Aorta (tissue), 5 donors: ENCODE measurements at regions not wholly inside any gene's neighbourhood (a gene's known extent, or its start where the extent isn't known, plus 50 kb on each side); places are given as distances from the start of the nearest gene placed in this dataset.

Experiments
- ATAC-seq: fragments of 200-7000 bp; cut with Tn5 transposase; one replicate; pipeline ENCODE4 v1.9.1; 2022; ENCODE audit warnings: moderate library complexity; ENCODE audit not compliant: low FRiP score
- DNase-seq, 2 donors: peaks; one replicate each; pipeline ENCODE4 v3.0.0-alpha.2; 2020
- H3K27ac ChIP-seq, 2 donors: one replicate each; pipeline ENCODE4 v1.5.1; 2013; ENCODE audit warnings: low read length in 2 of 2, mild to moderate bottlenecking in 2 of 2, moderate library complexity in 2 of 2, control low read depth in 1 of 2, inconsistent platforms in 1 of 2, low read depth in 1 of 2
- H3K27me3 ChIP-seq, 2 donors: one replicate each; pipeline ENCODE4 v1.6.1; 2013; ENCODE audit warnings: control low read depth in 1 of 2, low read length in 1 of 2, mild to moderate bottlenecking in 1 of 2, moderate library complexity in 1 of 2; ENCODE audit not compliant: insufficient read depth in 2 of 2, control insufficient read depth in 1 of 2
- H3K36me3 ChIP-seq, 2 donors: one replicate each; pipeline ENCODE4 v1.6.1; 2013; ENCODE audit warnings: control low read depth in 1 of 2, low read length in 1 of 2, mild to moderate bottlenecking in 1 of 2; ENCODE audit not compliant: insufficient read depth in 2 of 2, control insufficient read depth in 1 of 2
- H3K4me1 ChIP-seq, 2 donors: one replicate each; pipeline ENCODE4 v1.6.1; 2013; ENCODE audit warnings: low read length in 2 of 2, control low read depth in 1 of 2, mild to moderate bottlenecking in 1 of 2, moderate library complexity in 1 of 2; ENCODE audit not compliant: insufficient read depth in 2 of 2, control insufficient read depth in 1 of 2
- H3K4me3 ChIP-seq, 2 donors: one replicate each; pipeline ENCODE4 v1.5.1; 2013; ENCODE audit warnings: low read length in 2 of 2, control low read depth in 1 of 2, mild to moderate bottlenecking in 1 of 2
- H3K9me3 ChIP-seq: one replicate; pipeline ENCODE4 v1.6.1; 2013; ENCODE audit warnings: mild to moderate bottlenecking, low read length; ENCODE audit not compliant: control insufficient read depth
- WGBS, 2 donors: extraction: QIAGEN DNeasy Blood & Tissue Kit; methylation state at CpG; one replicate each; pipeline ENCODE4 v1.1.7; 2013; 5-methylcytosine and 5-hydroxymethylcytosine counted together
- intact Hi-C, 2 donors: fragments of 100-400 bp; cut with DNase I; formaldehyde crosslinking; loops; one replicate each; pipeline versions ENCODE4 v1.14.2 to v1.15.0; 2022
- donor health status: healthy with polysubstance abuse.
- donor health status: Bipolar disorder and iron deficiency.
- donor health status: DM: no; HTN: no; CAD: no.
- donor health status: DM: no; HTN: no; CAD: no.
- donor health status: DM: yes; HTN: yes; CAD: no.

GRCh38 chr21:35319684-35320283 lies 270.7 kb upstream of the RUNX1 start:
- no peak for DNase-seq
- intact Hi-C loops: no loop called here
- Histone ChIP-seq H3K4me1 (peaks cover 2 to 4% of the 10 kb centered on the region in 2 donors), H3K36me3 (no peaks in the 10 kb centered on the region), H3K4me3 (no peak overlapping the region), H3K27me3 (no peaks in the 10 kb centered on the region), H3K9me3 (no peaks in the 10 kb centered on the region), H3K27ac (no peak overlapping the region)
- ATAC-seq: no peak
- WGBS, 2 donors: 84 to 90% methylated on average over 11 of the region's 11 CpGs

DNA sequence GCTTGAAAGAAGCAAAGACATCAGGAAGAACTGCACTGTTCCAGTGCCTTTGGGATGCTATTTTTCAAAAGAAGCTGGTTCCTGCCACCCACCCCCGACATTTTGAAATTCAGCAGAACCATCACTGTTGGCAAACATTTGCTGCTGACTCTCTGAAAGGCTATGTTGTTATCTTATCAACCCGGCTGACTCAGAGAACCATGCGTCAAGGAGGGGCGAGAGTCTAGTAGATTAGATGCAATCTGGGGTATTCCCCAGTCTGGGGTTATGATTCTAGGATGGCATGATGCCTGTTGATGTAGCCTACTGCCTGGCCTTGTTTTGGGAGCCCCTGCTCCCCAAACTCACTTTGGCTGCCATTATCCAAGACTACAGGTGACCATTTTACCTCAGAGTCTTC lies 267.8 kb upstream of the RUNX1 start:
- 26 to 27% methylated on average over 4 of the region's 4 CpGs for WGBS, 2 donors
- intact Hi-C loops: no loop called here
- Histone ChIP-seq H3K4me3 (no peak overlapping the region), H3K27ac (no peak overlapping the region), H3K9me3 (no peaks in the 10 kb centered on the region), H3K4me1 (no peaks in the 10 kb centered on the region), H3K27me3 (no peaks in the 10 kb centered on the region), H3K36me3 (no peaks in the 10 kb centered on the region)
- DNase-seq (no peak), ATAC-seq (no peak)

DNA sequence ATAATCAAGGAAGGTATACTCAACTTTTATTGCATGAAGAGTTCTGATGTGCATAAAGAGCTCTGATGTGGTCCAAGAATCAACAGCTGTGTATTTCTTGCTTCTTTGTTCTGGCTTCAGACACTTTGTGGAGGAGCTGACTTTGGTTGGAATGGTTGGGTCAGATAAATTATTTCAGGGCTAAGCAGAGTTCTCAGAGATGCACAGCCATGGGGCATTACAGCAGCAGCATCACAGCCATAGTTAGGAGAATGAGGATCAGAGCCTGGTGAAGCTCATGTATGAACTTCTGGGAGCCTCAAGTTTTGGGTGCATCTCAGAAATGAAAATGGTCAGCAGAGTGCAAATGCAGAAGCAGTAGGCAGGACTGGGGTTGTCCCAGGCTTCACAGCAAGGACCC lies 267.4 kb upstream of the RUNX1 start:
- intact Hi-C loops: no loop called here
- H3K4me3 ChIP-seq: no peak overlapping the region

DNA sequence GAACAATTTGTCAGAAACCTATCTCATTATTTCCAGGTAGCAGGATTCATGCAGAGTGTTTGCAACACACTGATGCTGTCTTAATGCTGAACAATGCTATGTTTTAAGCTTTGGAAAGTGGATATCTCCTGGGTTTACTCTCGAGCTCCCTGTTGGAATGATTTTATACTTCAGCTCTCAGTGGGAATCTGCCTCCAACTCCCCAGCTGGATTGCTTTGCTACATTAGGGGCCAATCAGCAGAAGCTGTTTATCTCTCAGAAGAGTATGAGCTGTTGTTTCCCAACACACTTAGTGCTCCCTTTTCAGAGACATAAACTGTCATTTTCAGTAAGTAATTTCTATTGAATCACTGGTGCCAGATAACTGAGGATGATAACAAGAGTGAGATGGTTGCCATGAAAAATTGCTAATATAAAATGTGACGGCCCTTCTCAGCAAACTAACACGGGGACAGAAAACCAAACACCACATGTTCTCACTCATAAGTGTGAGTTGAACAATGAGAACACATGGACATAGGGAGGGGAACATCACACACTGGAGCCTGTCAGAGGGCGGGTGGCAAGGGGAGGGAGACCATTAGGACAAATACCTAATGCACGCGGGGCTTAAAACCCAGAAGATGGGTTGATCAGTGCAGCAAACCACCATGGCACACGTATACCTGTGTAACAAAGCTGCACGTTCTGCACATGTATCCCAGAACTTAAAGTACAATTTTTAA lies 265.9 kb upstream of the RUNX1 start:
- Histone ChIP-seq H3K27ac (no peak overlapping the region), H3K4me3 (no peak overlapping the region), H3K4me1 (no peaks in the 10 kb centered on the region), H3K27me3 (no peaks in the 10 kb centered on the region), H3K36me3 (no peaks in the 10 kb centered on the region), H3K9me3 (no peaks in the 10 kb centered on the region)
- intact Hi-C loops: no loop called here
- DNase-seq (no peak), ATAC-seq (no peak)
- WGBS, 2 donors: 72 to 78% methylated on average over 8 of the region's 8 CpGs

More for the DNA sequence above, 267.4 kb upstream of the RUNX1 start:
- H3K4me1 ChIP-seq: no peaks in the 10 kb centered on the region
- ATAC-seq (no peak), DNase-seq (no peak)
- no peaks in the 10 kb centered on the region for H3K27me3 ChIP-seq
- no peaks in the 10 kb centered on the region for H3K9me3 ChIP-seq
- no peaks in the 10 kb centered on the region for H3K36me3 ChIP-seq
- no peak overlapping the region for H3K27ac ChIP-seq

DNA sequence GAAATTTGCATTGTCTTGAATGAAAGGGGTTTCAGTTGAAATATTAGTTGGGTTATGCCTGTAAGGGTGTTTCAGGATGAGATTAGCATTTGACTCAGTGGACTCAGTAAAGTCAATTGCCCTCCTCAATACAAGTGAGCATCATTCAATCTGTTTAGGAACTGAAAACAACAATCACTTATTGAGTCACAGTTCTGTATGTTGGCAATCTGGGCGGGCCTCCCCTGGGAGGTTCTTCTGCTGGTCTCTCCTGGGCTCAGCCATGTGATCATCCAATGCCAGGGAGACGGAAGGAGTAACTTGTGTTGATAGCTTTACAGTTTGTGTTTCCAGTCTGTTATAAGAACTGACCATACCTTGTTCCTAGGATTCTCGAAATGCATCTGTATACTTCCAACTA lies 262.9 kb upstream of the RUNX1 start:
- Histone ChIP-seq H3K27ac (no peak overlapping the region), H3K4me3 (no peak overlapping the region), H3K4me1 (no peaks in the 10 kb centered on the region), H3K9me3 (no peaks in the 10 kb centered on the region), H3K27me3 (peaks cover 0 to 2% of the 10 kb centered on the region in 2 donors), H3K36me3 (no peaks in the 10 kb centered on the region)
- ATAC-seq: no peak
- intact Hi-C loops: no loop called here
- DNase-seq: no peak
- 92 to 96% methylated on average over 3 of the region's 3 CpGs for WGBS, 2 donors

DNA sequence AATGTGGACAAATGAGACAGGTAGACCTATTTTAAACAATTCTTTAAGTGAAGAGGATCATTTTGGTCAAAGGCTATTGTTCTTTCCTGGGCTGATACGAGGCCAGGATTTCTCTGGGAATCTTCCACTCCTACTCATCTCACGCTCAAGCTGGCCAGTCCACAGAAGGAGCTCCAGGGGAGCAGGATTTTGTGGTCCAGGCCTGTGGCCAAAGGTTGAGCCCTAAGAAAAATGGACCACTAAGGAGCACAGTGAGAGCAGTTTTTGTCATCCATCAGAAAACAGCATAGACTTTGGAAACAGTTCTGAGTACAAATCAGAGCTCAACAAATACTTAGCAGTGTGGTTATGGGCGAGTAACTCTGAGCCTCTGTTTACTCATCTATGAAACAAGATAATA lies 260.2 kb upstream of the RUNX1 start:
- Histone ChIP-seq H3K27me3 (peaks cover 0 to 2% of the 10 kb centered on the region in 2 donors), H3K4me3 (no peak overlapping the region), H3K27ac (no peak overlapping the region), H3K9me3 (no peaks in the 10 kb centered on the region), H3K4me1 (no peaks in the 10 kb centered on the region), H3K36me3 (no peaks in the 10 kb centered on the region)
- no peak for ATAC-seq
- DNase-seq: no peak
- 91 to 94% methylated on average over 3 of the region's 3 CpGs for WGBS, 2 donors
- intact Hi-C loops: no loop called here

DNA sequence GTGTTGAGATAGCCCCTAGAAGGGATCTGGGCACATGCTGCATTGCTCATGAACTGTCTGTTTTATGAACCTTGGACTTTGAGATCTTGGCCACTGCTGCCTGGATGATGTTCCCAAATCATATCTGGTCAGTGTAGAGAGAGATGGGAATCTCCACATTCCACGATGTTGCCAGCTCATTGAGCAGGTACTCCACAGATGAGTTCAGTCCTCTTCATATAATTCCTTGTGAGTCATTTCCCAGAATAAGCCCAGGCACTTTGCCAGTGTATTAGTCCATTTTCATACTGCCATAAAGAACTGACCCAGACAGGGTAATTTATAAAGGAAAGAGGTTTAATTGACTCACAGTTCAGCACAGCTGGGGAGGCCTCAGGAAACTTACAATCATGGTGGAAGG lies 254.0 kb upstream of the RUNX1 start:
- no peaks in the 10 kb centered on the region for H3K9me3 ChIP-seq
- no peaks in the 10 kb centered on the region for H3K27me3 ChIP-seq
- intact Hi-C loops: no loop called here
- H3K27ac ChIP-seq: no peak overlapping the region
- H3K4me3 ChIP-seq: no peak overlapping the region
- no peaks in the 10 kb centered on the region for H3K4me1 ChIP-seq
- WGBS, 2 donors: 74 to 75% methylated on average over 1 of the region's 1 CpG
- ATAC-seq (no peak), DNase-seq (no peak)
- no peaks in the 10 kb centered on the region for H3K36me3 ChIP-seq

GRCh38 chr21:35298757-35299156 lies 249.7 kb upstream of the RUNX1 start:
- H3K4me1 ChIP-seq: no peaks in the 10 kb centered on the region
- no peak for DNase-seq
- no peak overlapping the region for H3K4me3 ChIP-seq
- no peaks in the 10 kb centered on the region for H3K27me3 ChIP-seq
- no peaks in the 10 kb centered on the region for H3K9me3 ChIP-seq
- intact Hi-C loops: no loop called here
- ATAC-seq: no peak
- H3K27ac ChIP-seq: no peak overlapping the region
- H3K36me3 ChIP-seq: no peaks in the 10 kb centered on the region
- WGBS, 2 donors: 80 to 81% methylated on average over 3 of the region's 3 CpGs

DNA sequence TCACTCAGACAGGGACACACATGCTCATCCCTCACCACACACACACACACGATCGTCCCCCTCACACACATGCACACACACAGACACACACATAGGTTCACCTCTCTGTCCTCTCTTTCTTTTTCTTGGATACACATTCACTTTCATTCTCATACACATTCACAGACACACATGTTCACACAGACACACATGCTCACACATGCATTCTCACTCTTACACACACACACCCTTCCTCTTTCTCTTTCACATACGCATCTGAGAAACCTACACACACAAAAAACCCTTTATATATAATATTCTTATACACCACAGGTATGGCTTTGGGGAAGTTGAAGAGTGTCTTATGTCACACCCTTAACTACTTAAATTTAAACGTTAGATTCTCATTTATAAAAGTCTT lies 248.6 kb upstream of the RUNX1 start:
- ATAC-seq (no peak), DNase-seq (no peak)
- Histone ChIP-seq H3K4me3 (no peak overlapping the region), H3K9me3 (no peaks in the 10 kb centered on the region), H3K27ac (no peak overlapping the region), H3K4me1 (no peaks in the 10 kb centered on the region), H3K27me3 (no peaks in the 10 kb centered on the region), H3K36me3 (no peaks in the 10 kb centered on the region)
- 86 to 90% methylated on average over 4 of the region's 4 CpGs for WGBS, 2 donors
- intact Hi-C loops: no loop called here
